ENCODE measurements at regions not wholly inside any gene's neighbourhood (a gene's known extent, or its start where the extent isn't known, plus 50 kb on each side); places are given as distances from the start of the nearest gene placed in this dataset.

- Mint-ChIP-seq H3K27ac (ENCODE audit: unreplicated experiment) (no peak overlapping the region), H3K9me3 (ENCODE audit: unreplicated experiment) (peaks cover 8% of the 10 kb centered on the region), H3K4me1 (ENCODE audit: low read depth, unreplicated experiment) (peaks cover 6% of the 10 kb centered on the region), H3K36me3 (ENCODE audit: unreplicated experiment) (peaks cover 7% of the 10 kb centered on the region), H3K27me3 (ENCODE audit: unreplicated experiment) (peaks cover 8% of the 10 kb centered on the region), H3K4me3 (ENCODE audit: unreplicated experiment) (no peak overlapping the region)
- TF ChIP-seq, protein P1, sequence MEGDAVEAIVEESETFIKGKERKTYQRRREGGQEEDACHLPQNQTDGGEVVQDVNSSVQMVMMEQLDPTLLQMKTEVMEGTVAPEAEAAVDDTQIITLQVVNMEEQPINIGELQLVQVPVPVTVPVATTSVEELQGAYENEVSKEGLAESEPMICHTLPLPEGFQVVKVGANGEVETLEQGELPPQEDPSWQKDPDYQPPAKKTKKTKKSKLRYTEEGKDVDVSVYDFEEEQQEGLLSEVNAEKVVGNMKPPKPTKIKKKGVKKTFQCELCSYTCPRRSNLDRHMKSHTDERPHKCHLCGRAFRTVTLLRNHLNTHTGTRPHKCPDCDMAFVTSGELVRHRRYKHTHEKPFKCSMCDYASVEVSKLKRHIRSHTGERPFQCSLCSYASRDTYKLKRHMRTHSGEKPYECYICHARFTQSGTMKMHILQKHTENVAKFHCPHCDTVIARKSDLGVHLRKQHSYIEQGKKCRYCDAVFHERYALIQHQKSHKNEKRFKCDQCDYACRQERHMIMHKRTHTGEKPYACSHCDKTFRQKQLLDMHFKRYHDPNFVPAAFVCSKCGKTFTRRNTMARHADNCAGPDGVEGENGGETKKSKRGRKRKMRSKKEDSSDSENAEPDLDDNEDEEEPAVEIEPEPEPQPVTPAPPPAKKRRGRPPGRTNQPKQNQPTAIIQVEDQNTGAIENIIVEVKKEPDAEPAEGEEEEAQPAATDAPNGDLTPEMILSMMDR (IDR thresholded peaks at IDR 0.05; ENCODE audit: partially characterized antibody, unreplicated experiment): no peak
- DNase-seq: peak; percentile 16
Measured at GRCh38 chr10:131819241-131820072, 81.4 kb upstream of the PPP2R2D start.

DNA sequence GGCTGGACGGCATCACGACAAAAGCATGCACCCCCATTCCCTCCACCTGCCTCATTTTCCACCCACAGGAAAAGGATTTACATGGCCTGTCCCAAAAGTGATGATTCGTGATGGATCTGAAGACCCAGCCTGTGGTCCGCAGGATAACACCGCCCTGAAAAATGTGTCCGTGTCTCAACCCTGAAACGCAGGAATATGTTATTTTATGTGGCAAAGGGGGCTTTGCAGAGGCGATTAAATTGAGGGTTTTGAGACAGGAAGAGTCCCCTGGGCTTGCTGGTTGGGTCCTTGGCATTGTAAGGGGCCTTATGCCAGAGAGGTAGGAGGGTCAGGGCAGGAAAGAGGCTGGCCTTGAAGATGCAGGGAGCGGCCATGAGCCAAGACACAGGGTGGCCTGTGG is 80.2 kb upstream of the PPP2R2D start:
- Mint-ChIP-seq H3K9me3 (ENCODE audit: unreplicated experiment) (peaks cover 8% of the 10 kb centered on the region), H3K27me3 (ENCODE audit: unreplicated experiment) (peaks cover 5% of the 10 kb centered on the region), H3K4me3 (ENCODE audit: unreplicated experiment) (no peak overlapping the region), H3K4me1 (ENCODE audit: low read depth, unreplicated experiment) (peaks cover 8% of the 10 kb centered on the region), H3K36me3 (ENCODE audit: unreplicated experiment) (peaks cover 7% of the 10 kb centered on the region), H3K27ac (ENCODE audit: unreplicated experiment) (no peak overlapping the region)
- TF ChIP-seq, protein P1 (IDR thresholded peaks at IDR 0.05; ENCODE audit: partially characterized antibody, unreplicated experiment): no peak
- no peak for DNase-seq

DNA sequence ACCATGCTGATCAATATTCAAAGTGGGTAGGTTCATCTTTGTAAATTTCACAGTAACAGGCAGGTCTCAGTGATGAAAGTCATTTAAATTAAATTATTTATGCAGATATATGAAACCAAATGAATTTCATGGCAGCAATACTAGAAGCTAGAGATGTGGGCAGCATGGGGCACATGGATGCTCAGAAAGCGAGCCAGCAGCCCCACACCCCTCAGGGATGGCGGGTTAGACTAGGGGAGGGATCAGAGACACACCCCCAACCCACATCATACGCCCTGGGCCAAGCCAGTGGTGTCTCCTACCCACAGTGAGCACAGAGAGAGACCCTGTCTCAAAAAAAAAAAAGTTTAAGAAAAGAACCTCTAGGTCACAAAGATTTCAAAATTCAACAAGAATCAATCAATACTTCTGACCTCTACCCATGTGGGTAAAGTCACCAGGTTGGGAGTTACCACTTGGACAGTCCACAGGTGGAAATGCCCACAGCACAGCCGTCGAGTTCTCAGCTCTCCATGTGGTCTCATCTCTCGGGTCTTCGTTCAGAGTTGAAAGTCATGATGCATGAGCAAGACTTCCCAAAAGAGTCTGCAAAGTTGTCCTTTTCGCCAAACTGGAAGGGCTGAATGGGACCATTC is 79.3 kb upstream of the PPP2R2D start:
- TF ChIP-seq, protein P1 (IDR thresholded peaks at IDR 0.05; ENCODE audit: partially characterized antibody, unreplicated experiment): no peak
- Mint-ChIP-seq H3K4me1 (ENCODE audit: low read depth, unreplicated experiment) (peaks cover 8% of the 10 kb centered on the region), H3K4me3 (ENCODE audit: unreplicated experiment) (no peak overlapping the region), H3K36me3 (ENCODE audit: unreplicated experiment) (peaks cover 7% of the 10 kb centered on the region), H3K9me3 (ENCODE audit: unreplicated experiment) (peaks cover 8% of the 10 kb centered on the region), H3K27me3 (ENCODE audit: unreplicated experiment) (peaks cover 4% of the 10 kb centered on the region), H3K27ac (ENCODE audit: unreplicated experiment) (no peak overlapping the region)
- peak; percentile 7 for DNase-seq

- H3K9me3 Mint-ChIP-seq (ENCODE audit: unreplicated experiment): peaks cover 8% of the 10 kb centered on the region
- peaks cover 7% of the 10 kb centered on the region for H3K36me3 Mint-ChIP-seq (ENCODE audit: unreplicated experiment)
- peak; percentile 4 for DNase-seq
- TF ChIP-seq, protein P1 (IDR thresholded peaks at IDR 0.05; ENCODE audit: partially characterized antibody, unreplicated experiment): no peak
- peaks cover 4% of the 10 kb centered on the region for H3K27me3 Mint-ChIP-seq (ENCODE audit: unreplicated experiment)
- H3K4me1 Mint-ChIP-seq (ENCODE audit: low read depth, unreplicated experiment): peaks cover 8% of the 10 kb centered on the region
- no peak overlapping the region for H3K4me3 Mint-ChIP-seq (ENCODE audit: unreplicated experiment)
- no peak overlapping the region for H3K27ac Mint-ChIP-seq (ENCODE audit: unreplicated experiment)
Measured at GRCh38 chr10:131822013-131822691, 78.7 kb upstream of the PPP2R2D start.
